ENCODE measurements at regions not wholly inside any gene's neighbourhood (a gene's known extent, or its start where the extent isn't known, plus 50 kb on each side); places are given as distances from the start of the nearest gene placed in this dataset.

GRCh38 chr21:36532769-36533467 is 53.0 kb upstream of the CLDN14 start:
- no peaks in the 10 kb centered on the region for H3K4me1 ChIP-seq (ENCODE audit: insufficient read depth, low read length)
- no peak overlapping the region for H3K4me3 ChIP-seq (ENCODE audit: low read length)
- no peaks in the 10 kb centered on the region for H3K27me3 ChIP-seq (ENCODE audit: insufficient read depth, low read length)
- H2AFZ ChIP-seq (ENCODE audit: low read depth, low read length), result no peak overlapping the region
- H3K9me3 ChIP-seq (ENCODE audit: low read length), result no peaks in the 10 kb centered on the region
- no peaks in the 10 kb centered on the region for H3K36me3 ChIP-seq (ENCODE audit: insufficient read depth, low read length)

- no peak overlapping the region for H3K4me3 ChIP-seq (ENCODE audit: low read length)
- H3K27me3 ChIP-seq (ENCODE audit: insufficient read depth, low read length), result no peaks in the 10 kb centered on the region
- no peaks in the 10 kb centered on the region for H3K9me3 ChIP-seq (ENCODE audit: low read length)
- no peaks in the 10 kb centered on the region for H3K4me1 ChIP-seq (ENCODE audit: insufficient read depth, low read length)
- no peaks in the 10 kb centered on the region for H3K36me3 ChIP-seq (ENCODE audit: insufficient read depth, low read length)
- H2AFZ ChIP-seq (ENCODE audit: low read depth, low read length), result no peak overlapping the region
Observed at GRCh38 chr21:36533468-36533848, 53.5 kb upstream of the CLDN14 start.

- Histone ChIP-seq H3K9me3 (ENCODE audit: low read length) (no peaks in the 10 kb centered on the region), H3K4me3 (ENCODE audit: low read length) (no peak overlapping the region), H3K27me3 (ENCODE audit: insufficient read depth, low read length) (no peaks in the 10 kb centered on the region), H3K4me1 (ENCODE audit: insufficient read depth, low read length) (no peaks in the 10 kb centered on the region), H3K36me3 (ENCODE audit: insufficient read depth, low read length) (no peaks in the 10 kb centered on the region), H2AFZ (ENCODE audit: low read depth, low read length) (no peak overlapping the region)
Observed at GRCh38 chr21:36534656-36535055, 54.7 kb upstream of the CLDN14 start.

GRCh38 chr21:36535618-36536241 is 55.8 kb upstream of the CLDN14 start:
- no peaks in the 10 kb centered on the region for H3K4me1 ChIP-seq (ENCODE audit: insufficient read depth, low read length)
- H3K27me3 ChIP-seq (ENCODE audit: insufficient read depth, low read length), result peaks cover under 1% of the 10 kb centered on the region
- no peak overlapping the region for H2AFZ ChIP-seq (ENCODE audit: low read depth, low read length)
- H3K4me3 ChIP-seq (ENCODE audit: low read length), result no peak overlapping the region
- H3K36me3 ChIP-seq (ENCODE audit: insufficient read depth, low read length), result no peaks in the 10 kb centered on the region
- no peaks in the 10 kb centered on the region for H3K9me3 ChIP-seq (ENCODE audit: low read length)

- no peak overlapping the region for H2AFZ ChIP-seq (ENCODE audit: low read depth, low read length)
- no peak overlapping the region for H3K4me3 ChIP-seq (ENCODE audit: low read length)
- peaks cover 23% of the 10 kb centered on the region for H3K27me3 ChIP-seq (ENCODE audit: insufficient read depth, low read length)
- no peaks in the 10 kb centered on the region for H3K9me3 ChIP-seq (ENCODE audit: low read length)
- peaks cover 2% of the 10 kb centered on the region for H3K4me1 ChIP-seq (ENCODE audit: insufficient read depth, low read length)
- H3K36me3 ChIP-seq (ENCODE audit: insufficient read depth, low read length), result no peaks in the 10 kb centered on the region
Observed at GRCh38 chr21:36538761-36539160, 58.8 kb upstream of the CLDN14 start.

- Histone ChIP-seq H3K4me1 (ENCODE audit: insufficient read depth, low read length) (peaks cover 2% of the 10 kb centered on the region), H3K36me3 (ENCODE audit: insufficient read depth, low read length) (no peaks in the 10 kb centered on the region), H2AFZ (ENCODE audit: low read depth, low read length) (no peak overlapping the region), H3K27me3 (ENCODE audit: insufficient read depth, low read length) (peaks cover 31% of the 10 kb centered on the region), H3K4me3 (ENCODE audit: low read length) (no peak overlapping the region), H3K9me3 (ENCODE audit: low read length) (no peaks in the 10 kb centered on the region)
Observed at GRCh38 chr21:36539434-36540150, 59.7 kb upstream of the CLDN14 start.

GRCh38 chr21:36540700-36541099 is 60.8 kb upstream of the CLDN14 start:
- Histone ChIP-seq H3K4me3 (ENCODE audit: low read length) (no peak overlapping the region), H3K27me3 (ENCODE audit: insufficient read depth, low read length) (peaks cover 38% of the 10 kb centered on the region), H3K4me1 (ENCODE audit: insufficient read depth, low read length) (peaks cover 2% of the 10 kb centered on the region)

GRCh38 chr21:36541721-36542139 is 61.8 kb upstream of the CLDN14 start:
- peaks cover 38% of the 10 kb centered on the region for H3K27me3 ChIP-seq (ENCODE audit: insufficient read depth, low read length)
- no peak overlapping the region for H3K4me3 ChIP-seq (ENCODE audit: low read length)

More at GRCh38 chr21:36540700-36541099, 60.8 kb upstream of the CLDN14 start:
- Histone ChIP-seq H3K36me3 (ENCODE audit: insufficient read depth, low read length) (no peaks in the 10 kb centered on the region), H3K9me3 (ENCODE audit: low read length) (no peaks in the 10 kb centered on the region), H2AFZ (ENCODE audit: low read depth, low read length) (no peak overlapping the region)

GRCh38 chr21:36542312-36543101 is 62.6 kb upstream of the CLDN14 start:
- Histone ChIP-seq H3K4me3 (ENCODE audit: low read length) (no peak overlapping the region), H3K9me3 (ENCODE audit: low read length) (no peaks in the 10 kb centered on the region), H3K36me3 (ENCODE audit: insufficient read depth, low read length) (no peaks in the 10 kb centered on the region), H2AFZ (ENCODE audit: low read depth, low read length) (no peak overlapping the region), H3K27me3 (ENCODE audit: insufficient read depth, low read length) (peaks cover 38% of the 10 kb centered on the region), H3K4me1 (ENCODE audit: insufficient read depth, low read length) (peaks cover 2% of the 10 kb centered on the region)

More at GRCh38 chr21:36541721-36542139, 61.8 kb upstream of the CLDN14 start:
- Histone ChIP-seq H2AFZ (ENCODE audit: low read depth, low read length) (no peak overlapping the region), H3K9me3 (ENCODE audit: low read length) (no peaks in the 10 kb centered on the region), H3K36me3 (ENCODE audit: insufficient read depth, low read length) (no peaks in the 10 kb centered on the region), H3K4me1 (ENCODE audit: insufficient read depth, low read length) (peaks cover 2% of the 10 kb centered on the region)

GRCh38 chr21:36543924-36544323 is 64.0 kb upstream of the CLDN14 start:
- Histone ChIP-seq H3K27me3 (ENCODE audit: insufficient read depth, low read length) (peaks cover 38% of the 10 kb centered on the region), H3K4me3 (ENCODE audit: low read length) (no peak overlapping the region), H3K36me3 (ENCODE audit: insufficient read depth, low read length) (no peaks in the 10 kb centered on the region), H3K4me1 (ENCODE audit: insufficient read depth, low read length) (peaks cover 2% of the 10 kb centered on the region), H2AFZ (ENCODE audit: low read depth, low read length) (no peak overlapping the region), H3K9me3 (ENCODE audit: low read length) (no peaks in the 10 kb centered on the region)

GRCh38 chr21:36544545-36544944 is 64.6 kb upstream of the CLDN14 start:
- Histone ChIP-seq H2AFZ (ENCODE audit: low read depth, low read length) (no peak overlapping the region), H3K4me1 (ENCODE audit: insufficient read depth, low read length) (peaks cover 2% of the 10 kb centered on the region), H3K36me3 (ENCODE audit: insufficient read depth, low read length) (no peaks in the 10 kb centered on the region), H3K9me3 (ENCODE audit: low read length) (no peaks in the 10 kb centered on the region), H3K27me3 (ENCODE audit: insufficient read depth, low read length) (peaks cover 38% of the 10 kb centered on the region), H3K4me3 (ENCODE audit: low read length) (no peak overlapping the region)

- no peaks in the 10 kb centered on the region for H3K36me3 ChIP-seq (ENCODE audit: insufficient read depth, low read length)
- no peak overlapping the region for H2AFZ ChIP-seq (ENCODE audit: low read depth, low read length)
- peaks cover 35% of the 10 kb centered on the region for H3K27me3 ChIP-seq (ENCODE audit: insufficient read depth, low read length)
- H3K4me3 ChIP-seq (ENCODE audit: low read length), result no peak overlapping the region
- H3K9me3 ChIP-seq (ENCODE audit: low read length), result no peaks in the 10 kb centered on the region
- H3K4me1 ChIP-seq (ENCODE audit: insufficient read depth, low read length), result peaks cover 2% of the 10 kb centered on the region
Observed at GRCh38 chr21:36545776-36546511, 66.0 kb upstream of the CLDN14 start.

Data from neuron (in vitro differentiated cells).